Activated naive CD4-positive, alpha-beta T cell treated with anti-CD3 and anti-CD28 coated beads, Interleukin-2, amount 50 U/mL, for 72 hours (primary cell): ENCODE measurements at regions not wholly inside any gene's neighbourhood (a gene's known extent, or its start where the extent isn't known, plus 50 kb on each side); places are given as distances from the start of the nearest gene placed in this dataset.

Experiments
- ATAC-seq, 2 donors: fragments of 150-1000 bp; cut with Tn5 transposase; 2 replicates each; pipeline ENCODE4 v1.10.0; 2021; ENCODE audit warnings: mild to moderate bottlenecking in 2 of 2, moderate library complexity in 2 of 2
- DNase-seq, 2 donors: peaks; one replicate each; pipeline ENCODE4 v3.0.0; 2021 to 2022; ENCODE audit warnings: low spot score in 2 of 2
- H3K27ac Mint-ChIP-seq, 2 donors: one replicate each; pipeline ENCODE4 v1.8.0; 2022; ENCODE audit warnings: mild to moderate bottlenecking in 2 of 2, mixed read lengths in 2 of 2
- H3K36me3 Mint-ChIP-seq, 2 donors: one replicate each; pipeline ENCODE4 v1.8.0; 2022; ENCODE audit warnings: mixed read lengths in 2 of 2
- H3K9me3 Mint-ChIP-seq, 2 donors: one replicate each; pipeline ENCODE4 v1.8.0; 2022; ENCODE audit warnings: mixed read lengths in 2 of 2

DNA sequence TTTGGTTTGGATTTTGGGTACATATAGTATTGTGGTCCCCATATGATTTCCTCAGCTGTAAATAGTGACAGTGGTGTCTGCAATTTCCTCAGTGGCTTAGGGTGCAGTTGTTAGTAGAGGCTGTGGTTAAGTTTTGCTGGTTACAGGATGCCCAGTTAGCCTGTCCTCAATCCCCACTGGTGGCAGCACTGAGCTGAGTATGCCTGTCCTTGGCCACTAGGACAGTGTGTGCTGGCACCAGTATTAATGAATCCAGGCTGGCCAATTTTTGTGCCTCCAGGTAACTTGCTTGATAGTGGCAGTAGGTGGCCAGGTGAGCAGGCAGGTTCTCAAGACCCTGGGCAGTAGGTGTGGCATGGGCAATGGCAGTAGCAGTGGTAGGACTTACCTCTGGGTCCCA, 973.1 kb downstream of the TMEM182 start:
- ATAC-seq (no peak), DNase-seq (no peak)
- peaks cover 38 to 47% of the 10 kb centered on the region in 2 donors for H3K9me3 Mint-ChIP-seq
- no peak overlapping the region for H3K27ac Mint-ChIP-seq
- peaks cover 12 to 30% of the 10 kb centered on the region in 2 donors for H3K36me3 Mint-ChIP-seq

DNA sequence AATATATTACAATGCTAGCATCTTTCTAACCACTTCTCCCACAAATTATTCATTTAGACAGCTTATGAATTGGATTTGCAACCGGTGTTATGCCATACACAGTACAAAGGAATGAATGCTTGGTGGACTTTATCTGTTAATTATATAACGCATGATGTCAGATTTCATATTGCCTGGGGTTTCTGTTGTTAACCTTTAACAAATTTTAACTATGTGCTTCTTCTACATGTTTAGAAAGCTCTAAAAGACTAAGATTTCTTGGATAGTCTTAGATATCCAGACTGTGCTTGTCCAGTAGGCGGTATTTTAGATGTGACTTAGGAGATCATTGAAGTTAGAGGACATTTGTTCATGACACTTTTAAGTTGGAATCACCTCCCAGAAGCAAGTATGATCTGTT, 976.3 kb downstream of the TMEM182 start:
- ATAC-seq (no peak), DNase-seq (no peak)
- Mint-ChIP-seq H3K27ac (no peak overlapping the region), H3K36me3 (peaks cover 12 to 24% of the 10 kb centered on the region in 2 donors), H3K9me3 (peaks cover 25 to 34% of the 10 kb centered on the region in 2 donors)

DNA sequence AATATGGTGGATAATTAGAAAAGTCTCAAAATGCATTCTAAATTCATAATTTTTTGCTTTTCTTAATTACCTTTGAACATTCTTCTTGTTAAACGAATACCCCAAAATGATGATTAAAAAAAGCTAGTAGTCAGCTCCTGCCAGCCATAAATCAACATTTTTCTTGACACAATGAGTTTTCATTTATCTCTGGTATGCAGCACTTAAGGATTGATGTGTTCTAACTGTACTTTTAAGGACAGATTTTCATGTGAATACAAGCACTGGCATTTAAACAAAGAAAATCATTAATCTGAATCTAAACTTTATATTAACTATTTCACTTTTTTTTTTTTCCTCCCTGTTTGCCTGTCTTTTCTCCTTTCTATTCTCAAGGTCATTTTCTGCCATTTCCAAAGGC, 976.8 kb downstream of the TMEM182 start:
- ATAC-seq, result no peak
- Mint-ChIP-seq H3K36me3 (peaks cover 12 to 23% of the 10 kb centered on the region in 2 donors), H3K27ac (no peak overlapping the region), H3K9me3 (peaks cover 27 to 32% of the 10 kb centered on the region in 2 donors)
- DNase-seq, result no peak

DNA sequence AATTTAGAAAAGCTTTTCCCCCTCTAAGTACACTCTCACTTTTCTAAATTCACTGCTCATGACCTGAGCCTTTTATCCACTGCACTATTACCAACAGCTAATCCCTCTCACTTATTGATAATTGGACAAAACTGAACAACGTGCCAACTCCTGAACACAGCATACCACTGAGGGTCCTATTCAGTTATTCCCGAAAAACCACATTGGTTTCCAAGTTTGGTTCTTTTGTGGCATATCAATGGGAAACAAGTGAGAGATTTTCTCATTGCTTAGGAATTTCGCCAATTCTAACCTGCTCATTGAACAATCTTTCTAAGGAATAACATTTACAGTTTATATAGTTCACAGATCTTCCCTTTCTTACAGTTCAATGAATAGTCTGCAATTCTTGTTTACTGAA, 977.4 kb downstream of the TMEM182 start:
- DNase-seq (no peak), ATAC-seq (no peak)
- H3K36me3 Mint-ChIP-seq, result peaks cover 7 to 19% of the 10 kb centered on the region in 2 donors
- H3K27ac Mint-ChIP-seq, result no peak overlapping the region
- H3K9me3 Mint-ChIP-seq, result peaks cover 27% of the 10 kb centered on the region in 2 donors

DNA sequence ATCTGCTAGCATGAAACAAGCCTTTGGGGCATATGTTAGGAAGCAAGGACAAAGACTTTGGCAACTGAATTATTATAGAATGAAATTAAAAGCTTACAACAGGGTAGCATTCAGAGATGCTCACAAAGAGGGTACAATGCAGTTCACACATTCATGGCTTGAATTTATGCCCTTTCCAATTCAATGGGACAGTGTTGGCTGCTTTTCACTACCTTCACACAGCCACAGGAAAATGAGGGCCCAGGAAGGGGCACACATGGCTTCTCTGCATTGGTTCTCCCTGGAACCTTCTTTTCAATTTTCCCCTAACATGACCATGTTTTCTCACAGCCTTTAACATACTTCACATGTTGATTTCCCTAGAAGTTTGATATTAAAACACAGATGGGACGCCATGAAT, 978.1 kb downstream of the TMEM182 start:
- Mint-ChIP-seq H3K9me3 (peaks cover 20 to 22% of the 10 kb centered on the region in 2 donors), H3K27ac (no peak overlapping the region), H3K36me3 (peaks cover 0 to 13% of the 10 kb centered on the region in 2 donors)
- no peak for DNase-seq
- ATAC-seq, result no peak

DNA sequence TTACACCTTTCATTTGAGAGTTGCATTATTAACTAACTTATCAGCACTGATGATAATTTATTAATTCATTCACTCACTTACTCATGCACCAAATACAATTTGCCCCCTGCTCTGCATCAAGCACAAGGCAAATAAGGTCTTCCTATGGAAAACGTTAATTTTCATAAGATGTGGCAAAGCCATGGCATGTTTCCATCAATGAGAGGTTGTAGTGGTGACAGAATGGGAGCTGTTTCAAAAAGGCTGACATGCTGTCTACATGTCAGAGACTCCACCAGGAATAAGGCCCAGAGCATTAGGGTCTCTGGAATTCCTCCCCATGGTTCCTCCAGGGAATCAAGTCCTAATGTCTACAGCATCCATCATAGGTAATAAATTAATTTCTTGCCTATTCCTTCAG, 978.8 kb downstream of the TMEM182 start:
- peaks cover 16 to 18% of the 10 kb centered on the region in 2 donors for H3K9me3 Mint-ChIP-seq
- no peak overlapping the region for H3K27ac Mint-ChIP-seq

DNA sequence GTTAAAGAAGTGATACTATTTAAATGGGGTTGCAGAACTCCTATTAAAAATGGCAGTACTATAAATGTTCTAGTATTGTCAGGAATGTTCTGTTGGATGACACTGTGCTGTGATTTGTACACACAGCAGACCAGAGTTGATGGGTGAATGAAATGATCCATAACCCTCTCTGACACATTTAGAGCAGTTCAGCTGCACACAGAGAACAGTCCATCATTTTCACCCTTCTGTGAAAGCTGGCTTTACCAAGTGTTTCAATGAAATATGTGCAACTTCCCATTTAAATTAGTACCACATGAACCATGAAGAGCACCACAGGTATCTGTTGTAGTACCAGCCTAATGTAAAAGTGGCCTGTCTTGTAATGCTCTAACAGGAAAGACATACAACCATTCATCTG, 981.4 kb downstream of the TMEM182 start:
- Mint-ChIP-seq H3K27ac (no peak overlapping the region), H3K9me3 (peaks cover 19% of the 10 kb centered on the region in 2 donors), H3K36me3 (peaks cover 0 to 4% of the 10 kb centered on the region in 2 donors)
- no peak for DNase-seq
- ATAC-seq, result no peak

More for the DNA sequence above, 978.8 kb downstream of the TMEM182 start:
- peaks cover 0 to 8% of the 10 kb centered on the region in 2 donors for H3K36me3 Mint-ChIP-seq
- ATAC-seq (no peak), DNase-seq (no peak)

DNA sequence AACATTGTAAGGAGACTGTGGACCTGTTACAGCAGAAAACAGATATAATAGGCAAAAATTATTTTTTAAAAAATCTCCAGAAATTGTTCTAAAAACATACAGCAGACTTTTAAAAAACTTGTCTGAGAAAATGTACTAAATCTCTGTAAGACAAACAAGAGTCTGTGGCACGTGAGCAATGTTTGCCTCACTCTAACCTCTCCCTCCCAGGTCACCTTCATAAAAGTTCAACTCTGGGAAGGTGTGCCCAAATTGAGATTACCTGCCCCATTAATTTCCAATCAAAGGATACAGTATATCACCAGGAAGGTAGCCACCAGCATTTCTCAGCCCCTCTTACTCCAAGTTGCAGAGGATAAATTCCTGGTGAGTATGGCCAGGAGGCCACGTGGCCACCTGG, 992.7 kb downstream of the TMEM182 start:
- Mint-ChIP-seq H3K36me3 (peaks cover 0 to 9% of the 10 kb centered on the region in 2 donors), H3K27ac (no peak overlapping the region)
- ATAC-seq, result no peak

DNA sequence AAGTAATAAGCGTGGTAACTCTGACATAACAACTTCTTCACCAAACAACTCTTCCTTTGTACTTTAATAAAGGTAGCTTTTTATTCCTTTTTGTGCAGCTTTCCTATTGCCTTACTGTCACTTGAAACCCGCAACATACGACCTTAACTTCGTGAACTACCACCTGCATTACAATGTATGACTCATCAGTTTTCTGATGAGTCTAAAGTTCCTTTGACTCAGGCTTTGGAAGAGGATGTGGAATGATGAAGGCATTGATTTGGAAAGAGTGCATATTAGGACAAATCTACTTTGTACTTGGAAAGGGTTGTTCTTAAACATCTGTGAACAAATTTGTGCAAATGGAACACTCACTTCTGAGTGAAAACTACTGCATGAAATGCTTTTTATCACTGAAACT, 1012.1 kb downstream of the TMEM182 start:
- no peak for DNase-seq
- Mint-ChIP-seq H3K27ac (no peak overlapping the region), H3K9me3 (peaks cover 11 to 19% of the 10 kb centered on the region in 2 donors), H3K36me3 (no peaks in the 10 kb centered on the region)
- no peak for ATAC-seq

More for the DNA sequence above, 992.7 kb downstream of the TMEM182 start:
- no peak for DNase-seq
- peaks cover 24% of the 10 kb centered on the region in 2 donors for H3K9me3 Mint-ChIP-seq

DNA sequence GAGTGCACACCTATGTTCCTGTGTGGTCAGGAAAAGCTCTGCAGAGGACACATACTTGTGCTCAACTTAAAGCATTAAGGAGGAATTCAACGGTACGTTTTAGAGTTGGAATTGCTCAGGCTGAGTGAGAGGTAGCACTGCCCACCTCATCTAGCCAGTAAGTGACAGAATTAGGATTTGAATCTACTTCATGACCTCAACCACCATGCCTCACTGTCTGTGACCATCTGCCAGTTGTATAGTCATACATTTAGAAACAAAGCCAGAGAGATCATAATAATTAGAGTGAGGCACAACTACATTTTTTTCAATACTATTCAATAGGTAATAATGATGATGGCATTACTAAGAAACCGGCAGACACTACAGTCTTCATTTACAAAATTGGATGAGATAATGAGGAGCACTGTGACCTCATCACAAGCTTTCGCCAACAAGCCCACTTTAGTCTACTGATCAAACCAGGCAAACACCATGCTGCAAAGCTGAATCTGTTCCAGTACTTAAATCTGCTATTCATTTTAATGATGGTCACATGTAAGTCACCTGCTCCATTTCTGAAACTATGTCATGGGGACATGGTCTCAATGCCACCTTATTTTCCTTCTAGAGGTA, 1018.4 kb downstream of the TMEM182 start:
- ATAC-seq, result no peak
- no peaks in the 10 kb centered on the region for H3K36me3 Mint-ChIP-seq
- no peak for DNase-seq
- no peak overlapping the region for H3K27ac Mint-ChIP-seq
- peaks cover 8 to 10% of the 10 kb centered on the region in 2 donors for H3K9me3 Mint-ChIP-seq

DNA sequence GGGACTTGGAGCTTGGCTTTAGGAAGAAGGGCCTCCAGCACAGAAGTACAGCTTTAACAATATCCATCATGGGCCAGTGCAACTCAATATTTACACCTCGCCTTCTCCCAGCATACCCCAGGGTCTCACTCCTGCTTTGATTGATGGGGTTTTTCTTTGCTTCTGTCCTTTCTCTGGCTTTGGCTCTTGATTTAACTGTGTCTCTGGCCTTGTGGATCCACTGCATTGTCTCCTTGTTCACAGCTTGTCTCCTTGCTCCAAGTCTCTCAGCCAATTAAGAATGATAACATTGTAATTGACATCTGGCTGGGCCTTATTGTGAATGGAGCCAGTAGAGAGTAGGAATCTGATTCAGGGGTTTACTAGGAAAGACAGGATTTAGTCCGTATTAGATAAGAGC, 1019.5 kb downstream of the TMEM182 start:
- DNase-seq, result no peak

DNA sequence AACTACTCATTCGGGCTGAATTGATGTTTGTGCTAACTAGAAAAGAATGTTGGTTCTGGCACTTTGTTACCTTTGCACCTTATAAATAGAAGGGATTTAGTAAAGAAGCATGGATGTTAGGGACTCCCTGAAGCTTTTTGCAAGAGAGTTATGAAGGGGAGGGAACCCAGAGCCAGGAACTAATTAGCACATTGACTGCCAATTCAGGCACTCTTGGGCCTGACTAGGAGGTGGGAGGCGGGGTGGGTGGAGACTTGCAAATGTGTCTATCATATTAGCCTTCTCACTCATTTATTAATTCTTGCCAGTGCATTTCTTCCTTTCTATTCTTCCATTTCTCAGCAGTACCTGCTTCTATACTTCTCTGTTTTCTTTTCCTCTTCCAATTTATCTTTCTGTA, 1022.4 kb downstream of the TMEM182 start:
- DNase-seq (no peak), ATAC-seq (no peak)
- H3K9me3 Mint-ChIP-seq, result peaks cover 0 to 6% of the 10 kb centered on the region in 2 donors
- H3K27ac Mint-ChIP-seq, result no peak overlapping the region
- no peaks in the 10 kb centered on the region for H3K36me3 Mint-ChIP-seq

More for the DNA sequence above, 1019.5 kb downstream of the TMEM182 start:
- no peak for ATAC-seq
- Mint-ChIP-seq H3K9me3 (peaks cover 4 to 6% of the 10 kb centered on the region in 2 donors), H3K27ac (no peak overlapping the region), H3K36me3 (no peaks in the 10 kb centered on the region)

DNA sequence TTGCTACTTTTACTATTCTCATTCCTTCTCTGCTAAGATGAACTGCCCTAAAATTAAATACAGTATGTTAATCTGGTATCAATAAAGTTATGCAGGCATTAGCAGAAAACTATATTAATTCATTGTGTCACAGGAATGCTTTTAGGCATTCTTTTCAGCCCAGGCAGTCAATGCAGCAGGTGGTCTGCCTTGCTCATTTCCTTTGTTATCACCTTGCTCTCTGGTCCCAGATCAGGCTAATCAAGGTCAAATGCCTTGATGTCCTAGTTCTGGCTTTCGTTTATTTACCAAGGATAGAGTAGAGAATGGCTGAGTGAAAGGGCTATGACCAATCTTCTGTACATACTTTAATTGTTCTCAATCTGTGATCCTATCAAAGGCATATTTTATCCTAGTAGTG, 1023.6 kb downstream of the TMEM182 start:
- Mint-ChIP-seq H3K36me3 (no peaks in the 10 kb centered on the region), H3K9me3 (peaks cover 0 to 3% of the 10 kb centered on the region in 2 donors)

DNA sequence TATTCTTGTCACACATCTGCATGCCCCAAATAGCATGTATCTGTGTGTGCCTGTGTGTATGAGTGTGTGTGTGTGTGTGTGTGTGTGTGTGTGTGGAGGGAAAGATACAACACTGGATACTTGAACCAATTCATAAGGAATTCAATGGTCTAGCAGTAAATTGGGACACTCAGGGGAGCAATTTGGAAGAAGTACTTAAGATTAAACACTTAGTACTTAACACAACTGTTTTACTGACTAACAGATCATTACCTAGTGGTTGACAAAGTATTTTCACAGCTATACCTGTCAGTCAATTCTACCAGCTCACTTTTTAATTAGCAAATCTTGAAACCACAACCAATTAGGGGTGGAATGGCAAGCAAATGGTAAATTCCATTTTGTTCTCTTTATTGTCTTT, 1024.1 kb downstream of the TMEM182 start:
- ATAC-seq, result no peak
- DNase-seq, result no peak
- Mint-ChIP-seq H3K9me3 (peaks cover 4 to 7% of the 10 kb centered on the region in 2 donors), H3K36me3 (no peaks in the 10 kb centered on the region), H3K27ac (no peak overlapping the region)

More for the DNA sequence above, 1023.6 kb downstream of the TMEM182 start:
- H3K27ac Mint-ChIP-seq, result no peak overlapping the region
- ATAC-seq (no peak), DNase-seq (no peak)

DNA sequence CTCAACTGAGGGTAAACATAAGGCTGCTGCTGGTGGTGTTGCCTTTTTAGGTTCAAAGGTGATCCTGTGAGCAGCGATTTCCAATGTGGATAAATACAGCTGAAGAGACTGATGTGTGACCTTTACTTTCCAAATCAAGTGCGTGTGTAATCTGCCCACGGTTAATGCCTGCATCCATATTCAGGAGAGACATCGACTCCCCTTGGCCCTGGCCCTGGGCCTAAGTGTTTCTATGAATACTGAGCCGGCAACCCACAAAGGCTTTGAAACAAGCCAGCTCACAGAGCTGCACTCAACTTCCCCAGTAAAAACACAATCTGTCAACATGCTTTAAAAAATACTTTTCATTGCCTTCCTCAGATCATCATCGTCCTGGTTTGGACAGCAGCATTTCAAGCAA, 1026.6 kb downstream of the TMEM182 start:
- Mint-ChIP-seq H3K9me3 (peaks cover 5 to 8% of the 10 kb centered on the region in 2 donors), H3K36me3 (no peaks in the 10 kb centered on the region), H3K27ac (no peak overlapping the region)
- ATAC-seq (no peak), DNase-seq (no peak)

DNA sequence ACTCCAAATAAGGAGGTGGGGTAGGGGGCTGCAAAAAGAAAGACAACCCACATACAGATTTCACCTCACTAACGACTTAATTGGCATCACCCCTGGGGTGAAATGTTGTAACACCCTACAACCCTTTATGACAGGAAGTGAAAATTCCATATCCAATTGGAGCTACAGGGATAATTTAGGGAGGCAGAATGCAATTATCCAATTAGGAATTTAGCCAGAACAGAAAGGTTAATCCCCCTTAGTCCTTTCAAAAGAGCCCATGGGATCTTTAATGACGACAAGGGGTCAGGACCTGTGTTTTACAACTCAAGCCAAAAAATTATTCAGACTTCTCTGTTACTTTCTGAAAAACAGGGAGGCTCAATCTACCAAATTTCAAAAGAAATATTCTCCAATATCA, 1027.1 kb downstream of the TMEM182 start:
- Mint-ChIP-seq H3K27ac (no peak overlapping the region), H3K36me3 (no peaks in the 10 kb centered on the region), H3K9me3 (peaks cover 5 to 8% of the 10 kb centered on the region in 2 donors)
- ATAC-seq (no peak), DNase-seq (no peak)

DNA sequence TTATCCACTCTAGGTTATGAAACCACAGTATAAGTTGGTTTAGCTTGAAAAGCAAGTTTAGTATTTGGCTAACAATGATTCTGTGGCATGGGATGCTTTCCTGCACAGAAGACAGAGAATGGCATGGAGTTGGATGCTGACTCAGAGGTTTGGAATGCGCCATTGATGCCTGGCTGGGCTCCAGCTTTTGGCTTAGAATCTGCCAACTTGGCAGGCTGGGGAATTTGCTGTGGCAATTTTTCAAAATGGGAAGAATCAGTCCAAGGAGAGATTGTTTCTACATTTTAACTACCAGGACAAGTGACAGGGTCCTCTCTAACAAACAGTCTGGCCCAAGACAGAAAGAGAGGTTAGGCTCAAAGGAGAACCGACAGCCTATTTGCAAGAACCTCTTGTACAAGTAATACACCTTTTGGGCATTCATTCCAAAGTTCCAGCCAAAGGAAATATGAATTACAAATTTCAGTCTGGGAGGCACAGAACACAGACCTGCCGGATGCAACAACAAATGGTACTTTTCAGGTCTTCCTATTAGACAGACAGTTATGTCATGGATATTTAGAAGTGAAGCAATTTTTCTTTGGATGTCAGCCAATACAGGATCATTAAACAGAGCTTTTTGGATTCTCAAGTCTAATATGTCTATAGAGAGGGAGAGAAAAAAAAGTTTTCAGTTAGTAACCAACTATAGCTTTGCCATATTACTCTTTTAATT, 1027.7 kb downstream of the TMEM182 start:
- Mint-ChIP-seq H3K27ac (no peak overlapping the region), H3K9me3 (peaks cover 5 to 8% of the 10 kb centered on the region in 2 donors), H3K36me3 (no peaks in the 10 kb centered on the region)
- no peak for ATAC-seq
- DNase-seq, result no peak

DNA sequence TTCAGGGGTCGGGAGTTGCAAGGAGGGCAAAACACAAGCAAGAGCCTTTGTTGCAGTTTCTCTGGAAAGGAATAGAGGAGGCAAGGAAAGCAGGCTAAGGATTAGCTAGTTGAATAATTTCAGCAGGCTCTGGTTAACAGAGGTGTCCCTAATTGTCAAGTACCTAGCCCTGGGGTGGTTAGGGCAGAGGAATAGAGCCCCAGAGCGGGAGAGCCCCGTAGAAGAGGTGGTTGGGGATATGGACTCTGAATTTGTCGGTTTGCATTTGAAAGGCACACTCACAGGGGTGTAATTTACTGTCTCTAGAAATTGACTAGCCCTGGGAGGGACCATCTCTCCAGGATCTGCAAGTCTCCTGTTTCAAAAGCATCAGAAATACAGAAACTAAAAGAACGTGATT, 1030.2 kb downstream of the TMEM182 start:
- DNase-seq (no peak), ATAC-seq (no peak)
- H3K36me3 Mint-ChIP-seq, result no peaks in the 10 kb centered on the region
- peaks cover 10 to 12% of the 10 kb centered on the region in 2 donors for H3K9me3 Mint-ChIP-seq
- H3K27ac Mint-ChIP-seq, result no peak overlapping the region
